Epithelial cell of proximal tubule (primary cell): ENCODE measurements at regions not wholly inside any gene's neighbourhood (a gene's known extent, or its start where the extent isn't known, plus 50 kb on each side); places are given as distances from the start of the nearest gene placed in this dataset.

Experiments
- DNase-seq: peaks from one replicate; pipeline ENCODE4 v3.0.0-alpha.2; 2011; ENCODE audit warnings: low read depth
- H3K4me3 ChIP-seq: 2 replicates; pipeline ENCODE4 v1.5.1; 2011; ENCODE audit warnings: low read depth, mild to moderate bottlenecking, low read length
- TF ChIP-seq, protein P1 (sequence below): conservative IDR thresholded peaks from 2 replicates; pipeline ENCODE4 v1.5.1; 2012; ENCODE audit warnings: low read depth, mild to moderate bottlenecking, low read length

DNA sequence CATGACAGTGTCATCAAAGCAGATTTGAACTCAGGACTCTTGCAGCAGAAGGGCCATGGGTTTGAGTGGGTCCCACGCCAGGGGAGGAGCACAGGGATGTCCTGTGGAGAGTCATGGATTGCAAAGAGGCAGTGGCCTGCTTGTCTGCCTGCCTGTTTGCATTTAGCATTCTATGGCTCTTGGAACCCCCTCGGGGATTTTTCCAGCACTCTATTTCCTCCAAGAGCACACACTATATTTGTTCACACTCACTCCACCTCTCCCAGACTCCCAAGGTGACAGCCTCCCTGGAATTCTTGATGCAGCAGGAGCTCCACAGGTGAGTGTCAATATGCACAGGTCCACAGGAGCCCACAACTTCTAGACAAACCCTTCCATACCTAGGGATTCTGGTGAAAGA, 73.1 kb upstream of the LRRN2 start:
- H3K4me3 ChIP-seq: no peak overlapping the region
- TF ChIP-seq, protein P1, sequence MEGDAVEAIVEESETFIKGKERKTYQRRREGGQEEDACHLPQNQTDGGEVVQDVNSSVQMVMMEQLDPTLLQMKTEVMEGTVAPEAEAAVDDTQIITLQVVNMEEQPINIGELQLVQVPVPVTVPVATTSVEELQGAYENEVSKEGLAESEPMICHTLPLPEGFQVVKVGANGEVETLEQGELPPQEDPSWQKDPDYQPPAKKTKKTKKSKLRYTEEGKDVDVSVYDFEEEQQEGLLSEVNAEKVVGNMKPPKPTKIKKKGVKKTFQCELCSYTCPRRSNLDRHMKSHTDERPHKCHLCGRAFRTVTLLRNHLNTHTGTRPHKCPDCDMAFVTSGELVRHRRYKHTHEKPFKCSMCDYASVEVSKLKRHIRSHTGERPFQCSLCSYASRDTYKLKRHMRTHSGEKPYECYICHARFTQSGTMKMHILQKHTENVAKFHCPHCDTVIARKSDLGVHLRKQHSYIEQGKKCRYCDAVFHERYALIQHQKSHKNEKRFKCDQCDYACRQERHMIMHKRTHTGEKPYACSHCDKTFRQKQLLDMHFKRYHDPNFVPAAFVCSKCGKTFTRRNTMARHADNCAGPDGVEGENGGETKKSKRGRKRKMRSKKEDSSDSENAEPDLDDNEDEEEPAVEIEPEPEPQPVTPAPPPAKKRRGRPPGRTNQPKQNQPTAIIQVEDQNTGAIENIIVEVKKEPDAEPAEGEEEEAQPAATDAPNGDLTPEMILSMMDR: no peak
- no peak for DNase-seq

DNA sequence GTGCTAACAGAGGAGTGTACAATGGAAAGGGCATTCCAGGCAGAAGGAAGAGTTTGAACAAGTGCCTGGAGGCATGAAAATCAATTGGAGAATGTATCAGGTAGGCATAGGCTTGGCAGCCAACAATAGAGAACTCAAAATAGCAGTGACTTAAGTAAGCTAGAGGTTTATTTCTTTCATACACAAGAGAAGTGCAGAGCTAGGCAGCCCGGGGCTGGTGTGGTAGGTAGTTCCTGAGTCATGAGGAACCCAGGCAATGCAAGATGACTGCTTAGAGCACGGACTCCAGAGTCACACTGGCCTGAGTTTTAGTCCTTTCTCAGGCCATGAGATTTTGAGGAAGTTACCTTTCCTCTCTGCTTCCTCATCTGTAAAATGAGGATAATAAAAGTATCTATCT, 74.8 kb upstream of the LRRN2 start:
- no peak for DNase-seq
- TF ChIP-seq, protein P1: no peak
- no peak overlapping the region for H3K4me3 ChIP-seq

DNA sequence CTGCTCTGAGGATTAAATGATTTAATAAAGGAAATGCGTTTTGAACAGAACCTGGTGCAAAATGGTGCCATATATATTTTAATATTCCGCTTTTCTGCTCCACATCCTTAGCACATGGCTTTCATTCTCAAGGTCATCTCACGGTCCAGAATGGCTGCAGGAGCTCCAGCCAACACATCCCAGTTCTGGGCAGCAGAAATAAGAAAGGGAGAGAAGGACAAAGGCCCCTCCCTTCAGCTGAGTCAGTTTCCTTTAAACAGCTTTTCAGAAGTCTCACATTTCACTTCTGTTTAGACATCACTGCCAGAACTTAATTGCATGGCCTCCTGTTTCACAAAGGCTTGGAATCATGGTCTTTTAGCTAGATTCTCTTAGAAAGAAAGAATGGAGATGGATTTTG, 75.2 kb upstream of the LRRN2 start:
- no peak overlapping the region for H3K4me3 ChIP-seq
- TF ChIP-seq, protein P1: no peak
- no peak for DNase-seq

DNA sequence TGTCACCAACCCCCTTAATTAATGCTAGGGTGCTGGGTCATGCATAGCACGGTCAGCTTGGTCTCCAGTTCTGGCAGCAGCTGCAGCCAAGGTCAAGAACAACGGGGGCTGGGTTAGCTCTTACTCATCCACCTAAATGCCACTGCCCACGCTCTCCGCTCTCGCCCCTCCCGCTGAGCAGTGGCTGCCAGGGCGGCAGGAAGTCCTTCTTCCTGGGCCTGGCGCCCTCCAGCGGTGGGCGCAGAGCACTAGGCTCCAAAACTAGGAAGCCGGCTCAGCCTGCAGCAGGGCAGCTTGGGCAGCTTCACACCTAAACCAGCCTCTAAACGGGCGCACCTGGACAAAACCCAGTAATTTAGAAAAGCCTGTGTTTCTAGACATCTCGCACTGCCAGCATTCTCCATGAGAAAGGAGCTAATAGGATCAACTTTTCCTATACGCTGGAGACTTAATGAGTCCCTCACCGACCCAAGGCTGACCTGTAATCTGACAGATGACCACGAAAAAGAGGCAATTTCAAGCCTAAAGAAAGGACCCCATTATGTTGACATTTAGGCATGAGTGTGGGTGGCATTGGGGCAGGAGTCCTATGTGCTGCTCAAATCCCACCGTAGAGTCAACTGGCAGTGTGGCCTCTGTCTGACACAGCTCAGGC, 78.4 kb upstream of the LRRN2 start:
- no peak overlapping the region for H3K4me3 ChIP-seq
- TF ChIP-seq, protein P1: peak; percentile 89
- DNase-seq: peak; percentile 37

DNA sequence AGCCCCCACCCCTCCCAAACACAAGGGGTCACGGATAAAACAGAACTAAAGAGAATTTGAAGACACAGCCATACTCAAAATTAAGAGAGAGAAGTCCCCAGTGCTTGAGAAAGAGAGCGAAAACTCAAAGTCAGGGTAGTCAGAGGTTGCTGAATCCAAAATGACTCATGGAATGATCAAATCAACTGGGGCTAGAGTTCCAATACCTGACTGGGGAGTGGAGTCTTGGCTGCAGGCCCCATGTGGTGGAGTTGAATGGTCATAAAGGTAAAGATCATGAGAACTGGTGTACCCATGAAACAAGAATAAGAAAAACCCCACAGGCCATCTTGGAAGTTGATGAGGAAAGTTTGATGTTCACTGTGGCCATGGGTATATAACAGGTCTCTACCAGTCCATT, 84.5 kb upstream of the LRRN2 start:
- TF ChIP-seq, protein P1: no peak
- no peak for DNase-seq
- H3K4me3 ChIP-seq: no peak overlapping the region

DNA sequence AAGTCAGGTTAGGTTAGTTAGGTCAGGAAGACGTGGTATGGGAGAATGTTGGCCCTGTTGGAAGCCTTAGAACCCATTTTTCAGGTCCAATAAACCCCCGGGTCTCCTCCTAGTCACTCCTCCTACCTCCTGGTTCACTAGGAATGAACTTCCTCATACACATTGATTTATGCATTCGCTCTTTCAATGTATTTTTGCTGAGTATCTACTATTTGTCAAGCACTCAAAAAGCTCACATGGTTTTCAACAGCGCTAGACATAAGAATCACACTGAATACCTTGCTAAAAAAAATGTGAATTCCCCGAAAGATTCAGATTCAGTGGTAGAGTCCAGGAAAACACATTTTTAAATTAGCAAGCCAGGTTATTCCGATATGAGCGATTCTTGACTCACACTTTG, 85.8 kb upstream of the LRRN2 start:
- TF ChIP-seq, protein P1: no peak
- no peak overlapping the region for H3K4me3 ChIP-seq
- DNase-seq: no peak

DNA sequence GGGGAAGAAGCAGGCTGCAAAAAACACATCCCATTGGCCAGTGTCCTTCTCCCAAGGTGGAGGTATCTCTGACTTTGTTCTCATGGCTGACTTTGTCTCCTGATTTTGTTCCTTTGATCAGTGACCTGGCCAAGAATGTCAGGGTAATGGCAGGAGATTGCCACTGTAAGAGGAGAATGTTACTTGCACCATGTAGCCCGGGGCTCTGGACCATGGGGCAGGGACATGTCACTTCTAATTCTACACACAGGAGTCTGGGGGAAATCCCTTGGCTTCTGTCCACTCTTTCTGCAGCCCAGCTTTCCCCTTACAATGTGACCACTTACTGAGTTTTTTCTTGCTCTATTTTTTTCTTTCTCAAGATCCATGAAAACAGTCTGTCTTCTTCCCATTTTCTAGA, 87.7 kb upstream of the LRRN2 start:
- no peak overlapping the region for H3K4me3 ChIP-seq
- TF ChIP-seq, protein P1: no peak
- DNase-seq: no peak
